Dedifferentiated amniotic fluid mesenchymal stem cell (primary cell): ENCODE measurements at regions not wholly inside any gene's neighbourhood (a gene's known extent, or its start where the extent isn't known, plus 50 kb on each side); places are given as distances from the start of the nearest gene placed in this dataset.

Experiments
- DNase-seq: peaks from one replicate; pipeline ENCODE4 v3.0.0-alpha.2; 2016; ENCODE audit errors: extremely low spot score

DNA sequence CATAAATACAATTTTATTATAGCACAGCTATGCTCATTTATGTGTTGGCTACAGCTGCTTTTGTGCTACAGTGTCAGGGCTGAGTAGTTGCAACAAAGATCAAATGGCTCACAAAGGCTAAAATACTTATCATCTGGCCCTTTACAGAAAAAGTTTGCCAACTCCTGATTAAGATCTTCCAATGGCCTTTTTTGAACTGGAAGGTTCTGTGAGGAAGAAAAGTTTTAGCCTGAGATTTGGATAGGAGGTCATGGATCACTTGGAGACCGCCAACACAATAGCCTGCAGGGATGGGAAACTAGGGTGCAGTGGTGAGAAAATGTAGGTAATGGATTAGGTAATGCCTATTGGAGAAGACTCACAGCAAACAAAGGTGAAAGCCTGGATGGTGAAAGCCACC lies 169.8 kb downstream of the NOC3L start:
- no peak for DNase-seq

DNA sequence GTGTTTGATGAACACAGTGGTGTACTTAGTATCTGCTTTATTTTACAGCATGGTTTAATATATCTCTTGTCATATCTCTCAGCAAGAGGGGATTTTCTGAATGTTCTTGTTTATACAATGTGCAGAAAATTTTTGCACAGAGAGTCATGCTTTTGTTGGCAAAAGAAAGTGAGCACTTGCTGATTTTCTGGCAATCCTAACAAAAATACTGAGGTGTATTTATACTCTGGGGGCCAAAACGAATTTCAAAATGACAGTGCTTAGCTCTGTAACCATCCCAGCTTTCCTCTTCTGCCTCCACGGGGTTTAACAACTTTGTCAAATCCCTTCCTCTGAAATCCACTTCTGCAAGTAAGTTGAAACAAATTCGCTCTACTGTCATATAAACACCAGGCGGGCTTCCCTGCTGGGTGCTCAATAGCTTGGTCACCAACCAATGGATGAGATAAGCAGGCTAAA lies 169.2 kb downstream of the NOC3L start:
- DNase-seq: peak; percentile 47

DNA sequence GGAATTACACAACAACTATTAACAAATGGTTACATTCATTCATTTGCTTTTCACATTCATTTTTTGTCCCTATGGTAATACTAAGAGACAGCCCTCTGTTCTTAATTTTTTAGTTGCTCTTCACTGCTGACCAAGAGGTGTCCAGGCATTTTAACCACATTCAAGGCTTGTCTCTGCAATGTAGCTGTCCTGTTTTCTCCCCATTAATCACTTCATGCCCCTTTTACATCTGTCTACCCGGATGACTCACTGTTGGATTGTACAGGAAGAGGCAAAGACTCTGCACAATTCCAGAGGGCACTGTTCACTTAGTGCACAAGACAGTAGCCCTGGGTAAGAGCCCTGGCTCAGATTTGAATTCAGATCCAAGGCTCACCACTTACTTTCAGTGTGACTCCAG lies 168.5 kb downstream of the NOC3L start:
- DNase-seq: no peak

DNA sequence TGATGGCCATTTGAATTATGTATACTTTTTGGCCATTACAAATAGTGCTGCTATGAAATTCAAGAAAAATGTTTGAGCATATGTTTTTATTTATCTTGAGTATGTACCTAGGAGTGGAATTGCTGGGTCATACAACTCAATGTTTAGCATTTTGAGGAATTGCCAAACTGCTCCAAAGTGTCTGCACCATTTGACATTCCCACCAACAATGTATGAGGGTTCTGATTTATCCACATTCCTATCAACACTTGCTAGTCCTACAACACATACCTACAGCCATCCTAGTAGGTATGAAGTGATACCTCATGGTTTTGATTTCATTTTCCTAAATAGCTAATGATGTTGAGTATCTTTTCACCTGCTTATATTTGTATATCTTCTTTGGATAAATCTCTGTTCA lies 165.5 kb downstream of the NOC3L start:
- no peak for DNase-seq

DNA sequence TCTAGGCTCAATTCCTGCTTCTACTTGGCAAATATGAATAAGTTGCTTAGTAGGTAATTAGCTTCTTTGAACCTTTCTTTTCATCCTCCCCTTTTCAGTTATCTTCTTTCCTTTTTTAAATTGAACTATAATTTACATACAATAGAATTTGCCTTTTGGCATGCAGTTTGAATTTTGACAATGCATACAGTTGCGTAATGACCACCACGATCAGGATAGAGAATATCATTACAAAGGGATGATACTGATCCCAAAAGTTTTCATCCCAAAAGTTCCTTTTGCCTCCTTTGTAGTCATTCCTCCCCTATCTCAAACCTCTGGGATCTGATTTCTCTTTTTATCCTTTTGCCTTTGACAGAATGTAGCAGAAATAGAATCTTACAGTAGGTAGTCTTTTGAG lies 164.4 kb downstream of the NOC3L start:
- no peak for DNase-seq

GRCh38 chr10:94199565-94199964 lies 163.2 kb downstream of the NOC3L start:
- DNase-seq: no peak

DNA sequence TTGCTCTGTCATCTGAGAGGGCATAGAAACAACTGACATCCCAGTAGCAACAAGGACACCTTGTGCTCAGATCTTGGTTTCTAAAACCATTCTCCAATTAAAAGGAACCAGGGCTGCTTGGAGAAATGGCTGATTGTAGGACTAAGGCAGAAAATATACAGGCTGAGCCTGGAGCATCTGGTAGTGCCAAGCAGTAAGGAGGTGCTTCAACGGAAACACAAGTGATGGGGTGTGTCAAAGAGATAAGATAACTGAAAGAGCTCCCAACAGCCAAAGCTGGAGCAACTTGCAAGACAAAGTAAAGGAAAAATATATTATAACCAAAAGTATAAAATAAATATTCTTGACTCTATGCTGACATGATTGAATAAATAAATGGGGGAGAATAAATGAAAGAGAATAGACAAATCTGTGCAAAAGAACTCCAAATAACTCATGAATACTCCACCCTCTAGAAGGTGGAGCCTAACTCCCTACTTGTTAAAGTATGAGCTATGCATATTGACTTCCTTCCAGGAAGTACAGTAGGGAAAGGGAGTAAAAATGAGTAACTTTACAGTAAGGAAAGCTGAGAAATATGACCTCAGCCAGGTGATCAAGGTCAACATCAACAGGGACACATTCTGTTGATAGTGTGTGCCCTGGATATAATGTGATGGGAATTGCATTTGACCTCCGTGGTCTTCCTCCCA lies 162.4 kb downstream of the NOC3L start:
- DNase-seq: no peak

DNA sequence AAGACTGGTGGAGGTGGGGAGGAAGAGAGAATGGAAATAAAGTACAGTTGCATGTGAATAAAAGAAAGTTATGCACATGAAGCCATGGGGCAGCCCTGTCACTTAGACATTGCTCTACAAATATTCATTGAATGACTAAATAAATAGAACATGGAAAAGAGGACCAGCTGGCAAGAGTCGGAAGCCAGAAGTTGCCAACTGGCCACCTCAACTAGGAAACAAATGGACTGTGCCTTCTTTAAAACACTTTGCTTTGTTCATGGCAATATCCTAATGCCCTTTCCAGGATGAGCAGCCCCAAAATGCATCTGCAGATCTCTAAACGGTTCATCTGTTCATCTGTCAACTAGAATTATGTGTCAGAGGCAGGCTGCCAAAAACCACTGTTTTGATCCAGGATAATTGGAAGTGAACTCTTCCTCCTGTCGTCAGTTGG lies 157.3 kb downstream of the NOC3L start:
- no peak for DNase-seq

GRCh38 chr10:94206176-94206575 lies 156.6 kb downstream of the NOC3L start:
- no peak for DNase-seq

DNA sequence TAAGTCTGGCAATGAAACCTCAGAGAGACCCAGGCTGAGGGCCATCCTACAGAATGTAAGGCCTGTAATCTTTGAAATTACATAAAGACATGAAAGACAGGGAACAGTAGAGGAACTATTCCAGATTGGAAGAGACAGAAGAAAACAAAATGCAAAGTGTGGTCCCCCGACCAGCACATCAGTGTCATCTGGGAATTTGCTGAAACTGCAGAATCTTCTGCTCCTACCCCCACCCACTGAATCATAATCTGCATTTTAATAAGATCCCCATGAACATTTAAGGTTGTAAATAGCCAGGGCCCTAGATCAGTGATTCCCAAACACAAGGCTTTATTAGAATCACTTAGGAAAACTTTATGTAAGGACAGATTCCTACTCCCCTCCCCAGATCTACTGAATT lies 154.4 kb downstream of the NOC3L start:
- DNase-seq: no peak

DNA sequence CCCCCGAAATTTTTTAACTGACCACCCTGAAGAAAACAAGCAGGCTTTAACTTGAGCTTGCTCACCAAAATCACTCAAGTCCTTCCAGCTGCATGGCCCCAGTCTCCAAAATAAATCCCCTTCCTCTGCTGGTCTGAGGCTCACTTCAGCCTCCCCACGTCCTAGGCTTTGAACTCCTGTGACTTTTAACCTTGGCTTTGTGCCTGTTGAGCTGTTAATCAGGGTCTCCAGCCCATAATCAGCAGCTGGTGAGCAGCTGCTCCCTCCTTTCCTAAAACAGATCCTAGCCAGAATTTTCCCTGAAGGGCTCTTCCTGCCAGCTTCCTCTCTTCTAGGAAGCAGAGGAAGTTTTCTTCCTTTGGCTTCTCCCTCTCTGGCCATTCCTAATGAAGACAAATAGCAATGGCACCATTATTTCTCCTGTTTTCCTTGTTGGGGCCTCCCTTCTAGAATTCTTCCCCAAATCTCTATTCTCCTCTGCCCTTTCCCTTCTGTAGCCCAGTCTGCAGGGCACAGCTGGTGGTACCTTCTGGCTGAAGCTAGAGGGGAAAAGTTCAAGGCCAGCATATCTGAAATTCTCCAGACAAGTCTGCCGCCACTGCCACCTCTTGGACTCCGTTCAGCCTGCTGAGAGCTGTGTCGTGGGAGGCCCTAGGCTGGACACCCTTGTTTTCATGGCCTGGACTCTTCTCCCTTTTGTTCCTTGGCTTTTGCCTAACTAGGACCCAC lies 152.1 kb downstream of the NOC3L start:
- no peak for DNase-seq

GRCh38 chr10:94211169-94211510 lies 151.6 kb downstream of the NOC3L start:
- DNase-seq: no peak

GRCh38 chr10:94213001-94213530 lies 149.7 kb downstream of the NOC3L start:
- no peak for DNase-seq

- DNase-seq: no peak
Measured at GRCh38 chr10:94213980-94214379, 148.8 kb downstream of the NOC3L start.

- no peak for DNase-seq
Measured at GRCh38 chr10:94214481-94214893, 148.3 kb downstream of the NOC3L start.

DNA sequence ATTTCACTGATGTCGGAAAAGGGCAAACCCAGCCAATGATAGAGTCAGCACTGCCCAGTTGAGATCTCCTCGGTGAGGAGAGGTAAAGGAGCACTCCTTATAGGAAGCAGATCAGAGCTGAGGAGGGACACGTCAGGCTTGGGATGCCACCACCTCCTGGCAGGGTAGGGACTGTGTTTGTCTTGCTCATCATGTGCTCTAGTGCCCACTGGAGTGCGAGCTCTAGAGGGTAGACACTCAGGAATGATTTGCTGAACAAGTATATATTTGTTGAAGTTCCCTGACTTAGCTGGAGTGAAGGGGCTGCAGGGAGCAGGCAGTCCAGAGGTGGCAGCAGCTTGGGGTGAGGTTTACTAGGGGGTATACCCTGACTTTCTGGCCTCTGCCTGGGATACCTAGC lies 146.5 kb downstream of the NOC3L start:
- DNase-seq: no peak

GRCh38 chr10:94217411-94217810 lies 145.3 kb downstream of the NOC3L start:
- no peak for DNase-seq

DNA sequence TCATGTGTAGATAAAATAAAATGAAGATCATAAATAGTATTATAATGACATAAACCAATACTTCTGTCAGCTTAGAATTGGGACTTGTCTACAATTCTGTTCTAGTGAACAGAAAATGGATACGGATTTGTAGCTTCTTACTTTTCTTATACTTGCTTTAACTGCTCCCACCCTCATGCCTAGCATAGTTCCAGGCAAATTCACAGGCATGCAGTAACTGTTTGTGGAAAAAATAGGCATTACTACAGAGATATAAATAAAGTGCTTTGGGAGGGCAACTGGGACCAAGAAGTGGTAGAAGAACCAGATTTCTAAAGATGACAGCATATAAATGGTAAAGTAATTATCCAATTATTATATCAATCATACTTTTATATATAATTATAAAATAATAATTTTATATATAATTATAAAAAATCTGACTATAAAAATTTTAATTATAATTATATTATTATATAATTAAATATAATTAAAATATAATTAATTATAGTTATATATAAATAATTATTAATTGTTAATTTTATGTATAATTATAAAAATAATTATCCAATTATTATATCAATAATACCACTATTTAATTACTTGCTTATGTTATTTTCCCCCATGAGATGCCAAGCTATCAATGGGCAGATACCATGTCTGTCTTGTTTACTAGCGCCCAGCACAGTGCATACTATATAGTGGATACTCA lies 144.1 kb downstream of the NOC3L start:
- peak; percentile 72 for DNase-seq

GRCh38 chr10:94219829-94220228 lies 142.9 kb downstream of the NOC3L start:
- no peak for DNase-seq

- no peak for DNase-seq
Measured at GRCh38 chr10:94220717-94221116, 142.0 kb downstream of the NOC3L start.

DNA sequence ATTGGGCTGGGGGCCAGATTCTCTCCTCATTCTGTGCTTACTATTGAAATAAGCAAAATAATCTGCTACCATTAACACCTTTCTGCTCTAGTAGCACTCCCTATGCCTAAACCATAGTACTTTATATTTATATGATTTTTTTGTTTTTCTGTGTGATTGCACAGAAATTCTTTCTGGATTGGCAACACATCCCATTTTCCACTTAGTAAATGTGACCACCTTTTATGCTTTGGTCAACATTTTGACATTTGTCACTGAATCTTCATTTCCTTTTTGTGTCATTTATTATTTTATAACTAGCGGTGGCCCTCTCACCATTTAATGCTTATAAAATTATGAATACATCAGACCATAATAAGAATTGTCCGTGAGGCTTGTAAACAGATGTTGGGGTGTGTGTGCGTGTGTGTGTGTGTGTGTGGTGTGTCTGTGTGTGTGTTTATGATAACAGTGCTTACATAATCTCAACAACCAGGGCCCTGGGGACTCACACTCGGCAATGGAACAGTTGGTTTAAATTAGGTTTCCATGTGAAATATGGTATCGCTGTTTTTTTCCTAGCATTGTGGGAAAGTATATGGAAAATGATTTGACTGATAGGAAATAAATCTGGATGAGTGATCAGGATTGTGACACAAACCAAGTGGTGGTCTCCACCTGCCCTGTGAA lies 138.9 kb downstream of the NOC3L start:
- DNase-seq: no peak

- no peak for DNase-seq
Measured at GRCh38 chr10:94224656-94225055, 138.1 kb downstream of the NOC3L start.
